Suppressor macrophage (primary cell): ENCODE measurements at regions not wholly inside any gene's neighbourhood (a gene's known extent, or its start where the extent isn't known, plus 50 kb on each side); places are given as distances from the start of the nearest gene placed in this dataset.

Experiments
- DNase-seq, 4 experiments: peaks; one replicate each; pipeline ENCODE4 v3.0.0-alpha.2; 2020 to 2022

GRCh38 chr21:37967036-37967435 lies 50.8 kb upstream of the KCNJ6 start:
- DNase-seq: peak in 2 of 4 experiments; percentile 37 to 54

DNA sequence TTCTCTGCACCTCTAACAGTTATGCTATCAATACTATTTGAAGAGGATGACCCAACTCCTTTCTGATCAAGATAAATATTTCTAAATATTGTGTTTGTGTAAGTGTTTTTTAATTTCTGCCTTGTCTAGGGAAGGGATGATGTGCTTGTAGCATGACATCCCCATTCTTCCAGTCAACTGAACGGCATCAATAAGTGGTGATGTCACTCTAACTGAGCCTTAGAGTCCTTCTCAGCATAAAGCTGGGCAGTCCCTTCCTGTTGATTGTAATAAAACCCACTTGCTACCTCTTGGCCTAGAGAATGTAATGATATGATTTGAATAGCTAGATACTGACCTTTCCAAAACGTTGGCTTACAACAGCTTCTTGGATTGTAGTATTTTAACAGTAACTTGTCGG lies 52.5 kb upstream of the KCNJ6 start:
- no peak for DNase-seq

- DNase-seq: no peak
These were observed 54.3 kb upstream of the KCNJ6 start for GRCh38 chr21:37970548-37970947.

DNA sequence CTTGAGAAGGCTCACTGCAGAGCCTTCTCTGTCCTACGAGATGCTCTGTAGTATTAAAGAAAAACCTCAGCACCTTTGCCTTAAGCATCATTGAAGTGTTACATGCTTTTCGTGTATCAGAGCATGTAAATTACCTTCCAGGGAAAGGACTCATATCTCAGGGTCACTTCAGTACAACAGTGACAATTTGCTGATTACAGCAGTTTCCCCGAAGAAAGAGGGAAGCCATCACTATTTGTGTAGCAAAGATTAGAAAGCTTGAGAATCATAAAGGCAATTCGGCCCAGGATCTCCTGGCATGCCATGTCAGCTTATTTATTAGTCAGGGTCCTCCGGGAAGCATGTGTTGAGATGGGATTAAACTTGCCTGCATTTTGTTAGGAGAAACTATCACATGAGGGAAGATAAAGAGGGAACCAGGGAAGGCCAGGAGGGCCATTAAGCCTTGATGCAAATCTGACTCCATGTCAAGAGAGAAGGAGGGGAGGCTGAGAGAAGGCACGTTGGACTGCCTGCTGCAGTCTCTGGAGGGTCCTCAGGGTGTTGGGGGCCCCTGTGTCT lies 55.2 kb upstream of the KCNJ6 start:
- DNase-seq: no peak

DNA sequence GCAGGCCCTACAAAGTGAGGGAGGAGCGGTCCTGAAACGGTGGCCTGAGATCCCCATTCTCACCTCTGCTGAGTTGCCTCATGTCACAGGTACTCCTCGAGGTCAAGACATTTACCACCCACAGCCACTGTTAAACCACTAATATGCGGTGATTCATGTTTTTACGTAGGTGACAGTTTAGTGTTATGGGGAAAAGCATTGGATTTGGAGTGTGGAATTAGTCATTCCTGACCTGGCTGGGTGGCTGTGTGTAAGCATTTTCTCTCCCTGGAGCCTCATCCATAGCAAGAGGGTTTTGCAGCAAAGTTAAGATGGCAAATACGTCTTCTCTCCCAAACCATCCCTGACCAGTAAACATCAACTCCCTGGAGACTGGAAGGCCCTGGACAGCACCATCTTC lies 57.8 kb upstream of the KCNJ6 start:
- no peak for DNase-seq

DNA sequence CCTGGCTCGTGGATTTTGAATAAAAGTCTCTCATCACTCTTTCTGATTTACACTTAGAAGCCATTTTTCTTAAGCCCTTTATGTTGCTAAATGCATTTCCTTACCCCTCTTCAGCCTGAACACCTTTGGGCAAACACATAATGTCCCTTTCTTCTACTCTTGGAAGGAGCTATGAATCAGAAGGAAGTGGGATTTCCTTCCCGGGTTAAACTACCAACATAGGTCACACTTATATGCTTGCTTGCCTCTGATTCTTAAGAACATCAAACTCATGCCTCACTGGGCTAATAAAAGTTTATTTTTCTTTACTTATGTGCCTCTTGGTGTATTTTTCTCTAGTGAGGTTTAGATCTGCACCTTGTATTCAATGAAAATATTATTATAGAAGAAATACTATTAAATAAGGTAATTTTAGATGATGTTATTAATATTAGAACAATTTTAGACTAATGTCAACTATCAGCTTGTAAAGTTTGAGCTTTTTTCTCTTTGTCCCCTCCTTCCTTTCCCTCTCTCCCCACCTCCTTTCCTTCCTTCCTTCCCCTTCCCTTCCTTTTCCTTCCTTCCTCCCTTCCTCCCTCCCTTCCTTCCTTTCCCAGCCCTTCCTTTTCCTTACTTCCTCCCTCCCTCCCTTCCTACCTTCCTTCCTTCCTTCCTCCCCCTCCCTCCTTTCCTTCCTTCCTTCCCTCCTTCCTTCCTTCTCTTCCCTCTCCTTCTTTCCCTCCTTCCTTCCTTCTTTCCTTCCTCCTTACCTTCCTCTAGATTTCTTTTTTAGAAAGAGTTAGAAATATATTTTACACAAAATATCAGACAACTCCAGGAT lies 66.5 kb upstream of the KCNJ6 start:
- DNase-seq: no peak

DNA sequence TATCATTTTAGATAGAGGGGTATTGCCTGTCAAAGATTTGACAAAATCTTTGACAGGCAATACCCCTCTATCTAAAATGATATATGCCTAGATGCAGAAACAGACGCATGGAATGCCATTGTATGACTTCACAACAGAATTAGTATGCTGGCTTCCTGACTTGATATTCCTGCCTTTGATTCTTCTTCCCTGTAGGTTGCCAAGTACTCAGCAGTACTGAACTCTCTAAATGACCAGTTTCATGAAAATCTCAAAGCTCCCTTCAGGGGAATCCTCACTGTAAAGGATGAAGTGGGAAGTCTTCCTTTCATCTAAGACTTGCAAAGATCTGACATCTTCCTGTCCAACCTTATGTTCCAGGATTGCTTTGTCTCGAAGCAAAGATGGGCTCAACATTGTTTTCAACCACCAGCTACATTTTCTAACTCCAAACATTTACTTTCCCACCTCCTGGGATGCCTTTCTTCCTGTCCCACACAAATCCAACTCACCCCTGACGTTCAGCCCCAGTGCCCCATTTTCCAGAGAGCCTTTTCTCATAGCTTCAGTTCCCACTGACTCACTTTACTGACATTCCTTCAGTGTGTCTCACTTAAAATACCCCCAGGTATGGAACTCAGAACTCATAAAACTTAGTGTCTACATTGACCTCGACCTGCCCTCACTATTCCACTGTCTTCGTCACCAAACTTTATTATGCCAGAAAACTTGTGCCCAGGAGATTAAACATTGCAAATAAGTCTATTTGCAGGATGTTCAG lies 67.3 kb upstream of the KCNJ6 start:
- DNase-seq: no peak

DNA sequence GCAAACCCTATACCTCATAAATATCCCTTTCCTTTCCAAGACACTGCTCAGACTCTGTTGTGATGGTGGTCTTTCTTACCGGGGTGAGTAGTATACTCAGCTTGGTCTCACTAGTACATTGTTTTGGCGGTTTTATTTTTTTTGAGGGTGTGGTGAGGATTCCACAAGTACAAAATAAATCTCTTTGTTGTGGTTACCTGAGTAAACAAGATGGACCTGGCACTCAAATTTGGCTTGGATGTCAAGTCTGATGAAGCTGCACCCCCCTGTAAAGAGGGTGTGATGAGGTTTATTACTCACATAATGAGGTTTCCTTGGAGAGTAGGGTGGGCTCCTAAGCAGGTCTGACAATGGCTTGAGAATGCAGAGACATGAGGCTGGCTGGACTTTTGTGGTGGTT lies 68.2 kb upstream of the KCNJ6 start:
- DNase-seq: no peak

- DNase-seq: no peak
These were observed 69.7 kb upstream of the KCNJ6 start for GRCh38 chr21:37986000-37986399.

- no peak for DNase-seq
These were observed 70.6 kb upstream of the KCNJ6 start for GRCh38 chr21:37986751-37987399.

GRCh38 chr21:37987668-37988067 lies 71.4 kb upstream of the KCNJ6 start:
- DNase-seq: no peak

- DNase-seq: no peak
These were observed 76.8 kb upstream of the KCNJ6 start for GRCh38 chr21:37993071-37993470.

DNA sequence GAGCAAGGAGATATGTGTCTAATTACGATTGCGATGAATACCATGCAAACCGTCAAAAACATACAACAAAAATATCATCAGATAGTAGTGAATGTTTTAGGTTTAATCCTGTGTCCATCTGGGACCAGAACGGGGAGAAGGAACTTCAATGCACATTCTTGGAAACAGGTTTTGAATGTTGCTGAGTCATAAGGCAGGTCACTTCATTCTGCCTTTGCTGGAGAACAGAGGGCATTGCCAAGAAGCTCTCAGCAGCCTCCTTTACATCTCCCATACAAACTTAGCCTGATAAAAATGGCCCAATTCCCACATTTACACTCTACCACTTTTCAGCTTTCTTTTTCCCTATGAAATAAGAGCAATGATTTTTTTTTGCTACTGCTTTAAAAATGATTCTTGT lies 78.0 kb upstream of the KCNJ6 start:
- DNase-seq: no peak

- DNase-seq: no peak
These were observed 96.4 kb upstream of the KCNJ6 start for GRCh38 chr21:38012672-38013071.

- no peak for DNase-seq
These were observed 97.5 kb upstream of the KCNJ6 start for GRCh38 chr21:38013741-38014140.

- no peak for DNase-seq
These were observed 98.0 kb upstream of the KCNJ6 start for GRCh38 chr21:38014298-38014697.

- DNase-seq: no peak
These were observed 111.7 kb upstream of the KCNJ6 start for GRCh38 chr21:38027901-38028498.

DNA sequence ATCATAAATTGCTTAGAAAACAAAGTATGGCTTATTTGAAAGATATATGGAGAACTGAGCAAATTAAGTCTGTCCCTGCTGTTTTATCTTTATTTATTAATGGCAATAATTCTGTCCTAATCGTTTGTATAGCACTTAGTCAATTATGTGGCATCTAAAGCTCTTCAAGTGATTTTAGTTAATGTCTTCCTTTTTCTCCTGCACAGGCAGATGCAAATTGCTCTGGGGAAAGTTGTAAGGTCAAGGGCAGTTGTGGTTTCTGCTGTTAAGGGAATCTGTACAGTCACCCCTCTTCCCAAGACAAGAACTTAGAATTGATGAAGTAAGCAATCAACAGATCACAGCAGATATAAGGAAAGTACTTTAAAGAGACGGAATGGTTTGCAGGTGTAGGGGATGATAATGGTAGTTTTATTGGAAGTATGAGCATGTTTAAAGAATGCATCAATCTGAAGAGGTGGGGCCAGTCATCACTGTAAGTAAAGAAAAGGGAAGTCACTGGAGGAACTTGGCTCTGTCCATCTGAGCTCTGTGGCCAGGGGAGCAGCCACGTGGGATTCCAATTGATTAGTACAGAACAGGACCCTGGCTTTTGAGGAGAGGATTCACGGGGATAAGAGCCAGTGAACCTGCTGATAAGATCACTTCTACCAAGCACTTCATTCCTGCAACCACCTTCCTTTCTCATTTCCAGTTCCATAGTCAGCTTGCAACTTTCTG lies 116.0 kb upstream of the KCNJ6 start:
- peak; percentile 4 to 53 (median 35) for DNase-seq

DNA sequence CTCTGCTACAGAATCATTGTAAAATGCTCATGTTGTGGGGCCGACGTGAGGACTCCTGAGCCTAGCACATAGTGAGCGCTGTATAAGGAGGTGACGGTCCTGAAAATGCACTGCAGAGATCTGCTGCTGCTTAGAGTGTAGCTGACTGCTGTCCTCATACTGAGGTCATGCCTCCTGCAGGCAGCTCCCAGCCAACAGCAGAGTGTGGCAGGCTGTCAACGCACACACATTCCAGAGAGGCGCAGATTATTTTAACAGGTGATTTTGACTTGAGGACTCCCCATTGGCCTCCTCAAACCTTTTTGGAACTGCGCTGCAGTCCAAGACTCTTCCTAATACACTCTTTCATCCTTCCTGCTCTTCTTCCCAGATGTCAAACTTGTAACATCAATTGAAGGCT lies 119.8 kb upstream of the KCNJ6 start:
- no peak for DNase-seq

DNA sequence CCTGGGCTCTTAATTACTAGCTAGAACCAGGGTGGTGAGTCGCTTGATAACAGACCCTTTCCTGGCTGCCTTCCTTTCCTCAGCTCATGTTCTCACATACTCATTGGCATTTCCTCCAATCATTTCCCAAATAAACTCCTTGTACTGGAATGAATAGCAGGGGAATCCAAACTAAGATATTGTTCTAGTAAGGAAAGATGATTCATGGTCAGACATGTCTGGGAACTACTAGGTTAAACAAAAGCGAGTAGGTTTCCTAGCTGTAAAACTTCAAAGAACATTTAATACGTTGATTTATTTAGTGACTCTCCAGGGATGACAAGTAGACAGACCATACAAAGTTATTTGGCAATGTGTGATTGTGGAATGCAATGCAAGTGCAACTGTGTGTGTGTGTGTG lies 121.2 kb upstream of the KCNJ6 start:
- no peak for DNase-seq

GRCh38 chr21:38039369-38039768 lies 123.1 kb upstream of the KCNJ6 start:
- DNase-seq: no peak

- DNase-seq: no peak
These were observed 123.6 kb upstream of the KCNJ6 start for GRCh38 chr21:38039841-38040240.
